Glutamatergic neuron (in vitro differentiated cells): ENCODE measurements at regions not wholly inside any gene's neighbourhood (a gene's known extent, or its start where the extent isn't known, plus 50 kb on each side); places are given as distances from the start of the nearest gene placed in this dataset.

ENCODE experiments used
- DNase-seq: peaks from one replicate; pipeline ENCODE4 v3.0.0; 2022
- H3K27ac Mint-ChIP-seq: one replicate; pipeline ENCODE4 v1.8.0; 2020; ENCODE audit warnings: mild to moderate bottlenecking, mixed read lengths, inconsistent platforms; ENCODE audit not compliant: unreplicated experiment
- H3K27me3 Mint-ChIP-seq: one replicate; pipeline ENCODE4 v1.8.0; 2020; ENCODE audit warnings: mild to moderate bottlenecking, moderate library complexity, mixed read lengths, inconsistent platforms; ENCODE audit not compliant: unreplicated experiment
- H3K36me3 Mint-ChIP-seq: one replicate; pipeline ENCODE4 v1.8.0; 2020; ENCODE audit warnings: mild to moderate bottlenecking, mixed read lengths, inconsistent platforms; ENCODE audit not compliant: unreplicated experiment
- H3K4me1 Mint-ChIP-seq: one replicate; pipeline ENCODE4 v1.8.0; 2020; ENCODE audit warnings: mild to moderate bottlenecking, low read depth, mixed read lengths, inconsistent platforms; ENCODE audit not compliant: unreplicated experiment
- H3K4me3 Mint-ChIP-seq: one replicate; pipeline ENCODE4 v1.8.0; 2020; ENCODE audit warnings: mild to moderate bottlenecking, mixed read lengths, inconsistent platforms; ENCODE audit not compliant: unreplicated experiment
- H3K9me3 Mint-ChIP-seq: one replicate; pipeline ENCODE4 v1.8.0; 2020; ENCODE audit warnings: mild to moderate bottlenecking, moderate library complexity, mixed read lengths, inconsistent platforms; ENCODE audit not compliant: unreplicated experiment
- CTCF ChIP-seq: fragments of 200-600 bp; sonication (generic); IDR thresholded peaks from one replicate; pipeline ENCODE4 v1.5.0; 2021; ENCODE audit not compliant: partially characterized antibody, unreplicated experiment

GRCh38 chr2:103469800-103470199 lies 708.0 kb downstream of the TMEM182 start:
- no peaks in the 10 kb centered on the region for H3K4me1 Mint-ChIP-seq
- no peaks in the 10 kb centered on the region for H3K27me3 Mint-ChIP-seq
- H3K4me3 Mint-ChIP-seq: no peak overlapping the region
- H3K9me3 Mint-ChIP-seq: no peaks in the 10 kb centered on the region
- no peaks in the 10 kb centered on the region for H3K36me3 Mint-ChIP-seq
- no peak for TF ChIP-seq CTCF
- no peak for DNase-seq
- no peak overlapping the region for H3K27ac Mint-ChIP-seq

GRCh38 chr2:103484906-103485305 lies 723.1 kb downstream of the TMEM182 start:
- no peak for TF ChIP-seq CTCF
- Mint-ChIP-seq H3K27me3 (no peaks in the 10 kb centered on the region), H3K27ac (no peak overlapping the region), H3K36me3 (no peaks in the 10 kb centered on the region), H3K4me3 (no peak overlapping the region), H3K4me1 (no peaks in the 10 kb centered on the region), H3K9me3 (no peaks in the 10 kb centered on the region)
- DNase-seq: no peak

GRCh38 chr2:103496850-103497249 lies 735.0 kb downstream of the TMEM182 start:
- H3K27me3 Mint-ChIP-seq: no peaks in the 10 kb centered on the region
- DNase-seq: no peak
- no peak overlapping the region for H3K27ac Mint-ChIP-seq
- H3K36me3 Mint-ChIP-seq: no peaks in the 10 kb centered on the region
- no peak for TF ChIP-seq CTCF
- H3K4me3 Mint-ChIP-seq: no peak overlapping the region
- H3K9me3 Mint-ChIP-seq: no peaks in the 10 kb centered on the region
- no peaks in the 10 kb centered on the region for H3K4me1 Mint-ChIP-seq

- Mint-ChIP-seq H3K27ac (no peak overlapping the region), H3K4me3 (no peak overlapping the region), H3K36me3 (no peaks in the 10 kb centered on the region), H3K4me1 (no peaks in the 10 kb centered on the region), H3K27me3 (no peaks in the 10 kb centered on the region), H3K9me3 (no peaks in the 10 kb centered on the region)
- no peak for DNase-seq
- no peak for TF ChIP-seq CTCF
These were observed 745.0 kb downstream of the TMEM182 start for GRCh38 chr2:103506812-103507211.

GRCh38 chr2:103512442-103512841 lies 750.6 kb downstream of the TMEM182 start:
- no peak for DNase-seq
- no peaks in the 10 kb centered on the region for H3K9me3 Mint-ChIP-seq
- H3K36me3 Mint-ChIP-seq: peaks cover 4% of the 10 kb centered on the region
- TF ChIP-seq CTCF: no peak
- H3K4me3 Mint-ChIP-seq: no peak overlapping the region
- no peaks in the 10 kb centered on the region for H3K27me3 Mint-ChIP-seq
- H3K4me1 Mint-ChIP-seq: no peaks in the 10 kb centered on the region
- H3K27ac Mint-ChIP-seq: no peak overlapping the region
